ENCODE measurements at regions not wholly inside any gene's neighbourhood (a gene's known extent, or its start where the extent isn't known, plus 50 kb on each side); places are given as distances from the start of the nearest gene placed in this dataset.

GRCh38 chr18:29488617-29489016, 1311.7 kb upstream of the CDH2 start:
- H3K4me1 ChIP-seq (ENCODE audit: insufficient read depth, low read length): no peaks in the 10 kb centered on the region
- no peaks in the 10 kb centered on the region for H3K27me3 ChIP-seq (ENCODE audit: insufficient read depth, low read length, poor library complexity)
- H3K4me2 ChIP-seq (ENCODE audit: insufficient read depth, low read length): no peak overlapping the region
- H3K9me3 ChIP-seq (ENCODE audit: insufficient read depth, low read length, severe bottlenecking): no peaks in the 10 kb centered on the region
- H3K79me2 ChIP-seq (ENCODE audit: insufficient read depth, low read length): no peaks in the 10 kb centered on the region
- H3K4me3 ChIP-seq (ENCODE audit: low read depth in 1 of 2, low read length in 2 of 2): no peak overlapping the region
- H4K20me1 ChIP-seq (ENCODE audit: insufficient read depth, low read length): no peaks in the 10 kb centered on the region
- no peak overlapping the region for H3K27ac ChIP-seq (ENCODE audit: low read length)
- TF ChIP-seq CTCF (IDR thresholded peaks at IDR 0.05; ENCODE audit: borderline replicate concordance, extremely low read depth, low read length, poor library complexity, severe bottlenecking) (no peak), EZH2 (IDR thresholded peaks at IDR 0.05; ENCODE audit: borderline replicate concordance, low read depth, low read length, severe bottlenecking) (no peak)
- no peak overlapping the region for H2AFZ ChIP-seq (ENCODE audit: low read depth, low read length)
- no peak for ATAC-seq (ENCODE audit: insufficient read depth, low read depth)
- H3K36me3 ChIP-seq (ENCODE audit: insufficient read depth, low read length): no peaks in the 10 kb centered on the region
- no peak for DNase-seq
- H3K9ac ChIP-seq (ENCODE audit: low read depth, low read length): no peak overlapping the region

GRCh38 chr18:29465526-29465925, 1288.6 kb upstream of the CDH2 start:
- ATAC-seq (ENCODE audit: insufficient read depth, low read depth): no peak
- DNase-seq: no peak
- H3K36me3 ChIP-seq (ENCODE audit: insufficient read depth, low read length): no peaks in the 10 kb centered on the region
- no peak overlapping the region for H3K4me2 ChIP-seq (ENCODE audit: insufficient read depth, low read length)
- H4K20me1 ChIP-seq (ENCODE audit: insufficient read depth, low read length): no peaks in the 10 kb centered on the region
- H3K79me2 ChIP-seq (ENCODE audit: insufficient read depth, low read length): no peaks in the 10 kb centered on the region
- no peak overlapping the region for H3K4me3 ChIP-seq (ENCODE audit: low read depth in 1 of 2, low read length in 2 of 2)
- H3K27ac ChIP-seq (ENCODE audit: low read length): no peak overlapping the region
- no peaks in the 10 kb centered on the region for H3K4me1 ChIP-seq (ENCODE audit: insufficient read depth, low read length)
- no peaks in the 10 kb centered on the region for H3K9me3 ChIP-seq (ENCODE audit: insufficient read depth, low read length, severe bottlenecking)
- TF ChIP-seq EZH2 (IDR thresholded peaks at IDR 0.05; ENCODE audit: borderline replicate concordance, low read depth, low read length, severe bottlenecking): no peak
- TF ChIP-seq CTCF (IDR thresholded peaks at IDR 0.05; ENCODE audit: borderline replicate concordance, extremely low read depth, low read length, poor library complexity, severe bottlenecking): no peak
- no peaks in the 10 kb centered on the region for H3K27me3 ChIP-seq (ENCODE audit: insufficient read depth, low read length, poor library complexity)
- H2AFZ ChIP-seq (ENCODE audit: low read depth, low read length): no peak overlapping the region
- no peak overlapping the region for H3K9ac ChIP-seq (ENCODE audit: low read depth, low read length)

- H4K20me1 ChIP-seq (ENCODE audit: insufficient read depth, low read length): no peaks in the 10 kb centered on the region
- DNase-seq (no peak), ATAC-seq (ENCODE audit: insufficient read depth, low read depth) (no peak)
- no peaks in the 10 kb centered on the region for H3K79me2 ChIP-seq (ENCODE audit: insufficient read depth, low read length)
- no peaks in the 10 kb centered on the region for H3K36me3 ChIP-seq (ENCODE audit: insufficient read depth, low read length)
- no peak overlapping the region for H3K4me3 ChIP-seq (ENCODE audit: low read depth in 1 of 2, low read length in 2 of 2)
- no peaks in the 10 kb centered on the region for H3K9me3 ChIP-seq (ENCODE audit: insufficient read depth, low read length, severe bottlenecking)
- TF ChIP-seq EZH2 (IDR thresholded peaks at IDR 0.05; ENCODE audit: borderline replicate concordance, low read depth, low read length, severe bottlenecking) (no peak), CTCF (IDR thresholded peaks at IDR 0.05; ENCODE audit: borderline replicate concordance, extremely low read depth, low read length, poor library complexity, severe bottlenecking) (no peak)
- H3K4me2 ChIP-seq (ENCODE audit: insufficient read depth, low read length): no peak overlapping the region
- no peak overlapping the region for H2AFZ ChIP-seq (ENCODE audit: low read depth, low read length)
- H3K4me1 ChIP-seq (ENCODE audit: insufficient read depth, low read length): no peaks in the 10 kb centered on the region
- no peak overlapping the region for H3K27ac ChIP-seq (ENCODE audit: low read length)
- H3K9ac ChIP-seq (ENCODE audit: low read depth, low read length): no peak overlapping the region
- H3K27me3 ChIP-seq (ENCODE audit: insufficient read depth, low read length, poor library complexity): no peaks in the 10 kb centered on the region
Observed at GRCh38 chr18:29459972-29460371, 1283.0 kb upstream of the CDH2 start.
